AG10803 (cell line): ENCODE measurements at regions not wholly inside any gene's neighbourhood (a gene's known extent, or its start where the extent isn't known, plus 50 kb on each side); places are given as distances from the start of the nearest gene placed in this dataset.

Source experiments
- DNase-seq: peaks from one replicate; pipeline ENCODE4 v3.0.0; 2010; ENCODE audit warnings: low read depth
- H3K4me3 ChIP-seq: 2 replicates; pipeline ENCODE4 v1.5.1; 2011; ENCODE audit warnings: mild to moderate bottlenecking, low read length, control low read depth
- TF ChIP-seq, protein P1 (sequence below): conservative IDR thresholded peaks from 2 replicates; pipeline ENCODE4 v1.5.1; 2011; ENCODE audit warnings: mild to moderate bottlenecking, low read length, control low read depth, inconsistent platforms

DNA sequence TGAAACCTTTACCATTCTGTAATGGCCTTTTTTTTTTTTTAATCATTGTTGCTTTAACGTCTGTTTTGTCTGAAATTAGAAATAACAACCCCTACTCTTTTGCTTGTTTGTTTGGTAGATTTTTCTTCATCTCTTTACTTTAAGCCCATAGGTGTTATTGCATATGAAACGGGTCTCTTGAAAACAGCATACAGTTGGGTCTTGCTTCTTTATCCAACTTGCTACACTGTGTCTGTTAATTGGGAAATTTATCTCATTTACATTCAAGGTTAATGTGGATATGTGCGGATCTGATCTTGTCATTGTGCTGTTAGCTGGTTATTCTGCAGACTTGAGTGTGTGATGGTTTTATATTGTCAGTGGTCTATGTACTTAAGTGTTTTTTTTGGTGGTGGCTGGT, 78.9 kb upstream of the COP1 start:
- no peak for DNase-seq
- TF ChIP-seq, protein P1, sequence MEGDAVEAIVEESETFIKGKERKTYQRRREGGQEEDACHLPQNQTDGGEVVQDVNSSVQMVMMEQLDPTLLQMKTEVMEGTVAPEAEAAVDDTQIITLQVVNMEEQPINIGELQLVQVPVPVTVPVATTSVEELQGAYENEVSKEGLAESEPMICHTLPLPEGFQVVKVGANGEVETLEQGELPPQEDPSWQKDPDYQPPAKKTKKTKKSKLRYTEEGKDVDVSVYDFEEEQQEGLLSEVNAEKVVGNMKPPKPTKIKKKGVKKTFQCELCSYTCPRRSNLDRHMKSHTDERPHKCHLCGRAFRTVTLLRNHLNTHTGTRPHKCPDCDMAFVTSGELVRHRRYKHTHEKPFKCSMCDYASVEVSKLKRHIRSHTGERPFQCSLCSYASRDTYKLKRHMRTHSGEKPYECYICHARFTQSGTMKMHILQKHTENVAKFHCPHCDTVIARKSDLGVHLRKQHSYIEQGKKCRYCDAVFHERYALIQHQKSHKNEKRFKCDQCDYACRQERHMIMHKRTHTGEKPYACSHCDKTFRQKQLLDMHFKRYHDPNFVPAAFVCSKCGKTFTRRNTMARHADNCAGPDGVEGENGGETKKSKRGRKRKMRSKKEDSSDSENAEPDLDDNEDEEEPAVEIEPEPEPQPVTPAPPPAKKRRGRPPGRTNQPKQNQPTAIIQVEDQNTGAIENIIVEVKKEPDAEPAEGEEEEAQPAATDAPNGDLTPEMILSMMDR: no peak
- no peak overlapping the region for H3K4me3 ChIP-seq

DNA sequence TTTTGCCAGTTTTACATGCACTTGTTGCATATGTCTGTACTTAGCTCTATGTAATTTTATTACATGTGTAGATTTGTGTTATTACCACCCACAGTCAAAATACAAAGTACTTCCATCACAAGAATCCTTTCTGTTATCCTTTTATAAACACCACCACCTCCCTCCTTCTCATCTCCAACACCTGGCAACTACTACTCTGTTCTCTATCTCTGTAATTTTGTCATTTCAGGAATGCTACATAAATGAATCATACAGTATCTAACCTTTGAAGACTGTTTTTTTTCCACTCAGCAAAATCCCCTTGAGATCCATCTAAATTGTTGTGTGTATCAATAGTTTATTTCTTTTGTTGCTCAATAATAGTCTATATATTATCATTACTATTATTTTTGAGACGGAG, 64.5 kb upstream of the COP1 start:
- H3K4me3 ChIP-seq: no peak overlapping the region
- TF ChIP-seq, protein P1: no peak
- no peak for DNase-seq
